PFSK-1 (cell line): ENCODE measurements at regions not wholly inside any gene's neighbourhood (a gene's known extent, or its start where the extent isn't known, plus 50 kb on each side); places are given as distances from the start of the nearest gene placed in this dataset.

Source experiments
- POLR2AphosphoS5 ChIP-seq: IDR thresholded peaks from 2 replicates; pipeline ENCODE4 v1.6.1; 2012; ENCODE audit warnings: low read depth, mild to moderate bottlenecking, control low read depth, low read length, moderate library complexity
- SIN3A ChIP-seq: IDR thresholded peaks from 2 replicates; pipeline ENCODE4 v1.6.1; 2012; ENCODE audit warnings: mild to moderate bottlenecking, low read length, moderate library complexity, borderline replicate concordance; ENCODE audit not compliant: insufficient read depth

DNA sequence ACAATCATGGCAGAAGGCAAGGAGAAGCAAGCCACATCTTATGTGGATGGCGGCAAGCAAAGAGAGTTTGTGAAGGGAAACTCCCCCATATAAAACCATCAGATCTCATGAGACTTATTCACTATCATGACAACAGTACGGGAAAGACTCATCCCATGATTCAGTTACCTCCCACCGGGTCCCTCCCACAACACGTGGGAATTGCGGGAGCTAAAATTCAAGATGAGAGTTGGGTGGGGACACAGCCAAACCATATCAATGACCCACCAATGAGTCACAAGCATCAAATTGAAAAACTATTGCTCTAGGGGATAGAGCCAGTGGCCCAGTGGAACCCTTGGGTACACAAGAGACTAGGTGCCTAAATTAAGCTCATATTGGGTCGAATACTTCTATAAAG lies 157.4 kb downstream of the FBXO15 start:
- TF ChIP-seq SIN3A (no peak), POLR2AphosphoS5 (no peak)
